SK-N-SH (cell line): ENCODE measurements at regions not wholly inside any gene's neighbourhood (a gene's known extent, or its start where the extent isn't known, plus 50 kb on each side); places are given as distances from the start of the nearest gene placed in this dataset.
A peak's percentile ranks its signal among the peaks of the same experiment; 100 is the strongest.

Experiments used
- CTCF ChIA-PET: fragments of 300-600, 350-600 bp; formaldehyde crosslinking; extraction: SDS; loops from one replicate; lab custom pipeline; 2021; lab: Yijun Ruan, JAX
- POLR2A ChIA-PET: fragments of 350-600 bp; sonication (Branson Sonifier 250); formaldehyde crosslinking; extraction: SDS; loops from one replicate; lab custom pipeline; 2020; ENCODE audit warnings: antibody characterized with exemption, inconsistent platforms; lab: Yijun Ruan, JAX
- DNase-seq: peaks from one replicate; pipeline ENCODE4 v3.0.0; 2012
- H2AFZ ChIP-seq: fragments of 200-600 bp; sonication (generic); 2 replicates; pipeline ENCODE4 v1.8.1; 2016; ENCODE audit warnings: antibody characterized with exemption, mild to moderate bottlenecking, low read depth
- H3F3A ChIP-seq: fragments of 200-600 bp; sonication (generic); replicated peaks from 2 replicates; pipeline ENCODE3; 2016; ENCODE audit warnings: antibody characterized with exemption, mild to moderate bottlenecking; ENCODE audit not compliant: insufficient read depth
- H3K27ac ChIP-seq, 2 experiments: fragments of 200-500 bp in 1 of 2; fragments of 200-600 bp in 1 of 2; sonication (Bioruptor generic) in 1 of 2; sonication (generic), shearing (Covaris generic) in 1 of 2; 2 replicates each; pipeline versions ENCODE4 v1.5.1 to v1.6.1; 2014 to 2016; ENCODE audit warnings: low read depth in 2 of 2, inconsistent platforms in 1 of 2, low read length in 1 of 2, mild to moderate bottlenecking in 1 of 2, mixed read lengths in 1 of 2
- H3K27me3 ChIP-seq: fragments of 200-600 bp; sonication (generic), shearing (Covaris generic); 2 replicates; pipeline ENCODE4 v1.6.1; 2016; ENCODE audit warnings: mixed run types; ENCODE audit not compliant: insufficient read depth
- H3K36me3 ChIP-seq, 2 experiments: fragments of 200-500 bp in 1 of 2; fragments of 200-600 bp in 1 of 2; sonication (Bioruptor generic) in 1 of 2; sonication (generic) in 1 of 2; replicated peaks in 1 of 2; 2 replicates each; pipeline versions ENCODE3 to v1.5.1; 2014 to 2016; ENCODE audit warnings: low read length in 1 of 2, mild to moderate bottlenecking in 1 of 2; ENCODE audit not compliant: insufficient read depth in 2 of 2, control insufficient read depth in 1 of 2
- H3K4me1 ChIP-seq, 2 experiments: fragments of 200-500 bp in 1 of 2; fragments of 200-600 bp in 1 of 2; sonication (Bioruptor generic) in 1 of 2; sonication (generic), shearing (Covaris generic) in 1 of 2; 2 replicates each; pipeline versions ENCODE4 v1.5.1 to v1.6.1; 2014 to 2016; ENCODE audit warnings: low read depth in 1 of 2, low read length in 1 of 2, mixed run types in 1 of 2; ENCODE audit not compliant: insufficient read depth in 2 of 2, control insufficient read depth in 1 of 2
- H3K4me2 ChIP-seq: fragments of 200-600 bp; sonication (generic), shearing (Covaris generic); 2 replicates; pipeline ENCODE4 v1.6.1; 2017; ENCODE audit warnings: mixed run types
- H3K4me3 ChIP-seq, 2 experiments: fragments of 200-500 bp in 1 of 2; fragments of 200-600 bp in 1 of 2; sonication (Bioruptor generic) in 1 of 2; sonication (generic), shearing (Covaris generic) in 1 of 2; 2 replicates each; pipeline versions ENCODE4 v1.5.1 to v1.8.1; 2014 to 2016; ENCODE audit warnings: low read depth in 2 of 2, inconsistent platforms in 1 of 2, low read length in 1 of 2, mild to moderate bottlenecking in 1 of 2, mixed read lengths in 1 of 2, moderate library complexity in 1 of 2
- H3K79me2 ChIP-seq: fragments of 200-600 bp; sonication (generic); 2 replicates; pipeline ENCODE4 v1.8.1; 2017; ENCODE audit warnings: mild to moderate bottlenecking; ENCODE audit not compliant: insufficient read depth
- H3K9ac ChIP-seq: fragments of 200-600 bp; sonication (generic); 2 replicates; pipeline ENCODE4 v1.6.1; 2017; ENCODE audit warnings: mixed run types
- H3K9me2 ChIP-seq: fragments of 200-600 bp; sonication (generic); 2 replicates; pipeline ENCODE4 v1.6.1; 2017; ENCODE audit warnings: mixed run types
- H3K9me3 ChIP-seq: fragments of 200-600 bp; sonication (generic); 2 replicates; pipeline ENCODE4 v1.6.1; 2017; ENCODE audit warnings: mixed run types, mild to moderate bottlenecking, moderate library complexity
- H4K20me1 ChIP-seq: fragments of 200-600 bp; sonication (generic); 2 replicates; pipeline ENCODE4 v1.6.1; 2017; ENCODE audit warnings: mild to moderate bottlenecking, mixed run types; ENCODE audit not compliant: insufficient read depth
- CHD2 ChIP-seq: fragments of 150-350 bp; IDR thresholded peaks from 2 replicates; pipeline ENCODE4 v1.6.1; 2018; ENCODE audit warnings: low read length; ENCODE audit not compliant: partially characterized antibody
- ELF1 ChIP-seq: IDR thresholded peaks from 2 replicates; pipeline ENCODE4 v1.4.0; 2012
- FOSL2 ChIP-seq: IDR thresholded peaks from 2 replicates; pipeline ENCODE4 v1.4.0; 2012; ENCODE audit warnings: low read depth, mild to moderate bottlenecking, moderate library complexity, borderline replicate concordance
- FOXJ3 ChIP-seq: sonication (generic); formaldehyde crosslinking; IDR thresholded peaks from 2 replicates; pipeline ENCODE4 v1.5.1; 2020; ENCODE audit warnings: mild to moderate bottlenecking, missing genetic modification reagents
- FOXM1 ChIP-seq: IDR thresholded peaks from 2 replicates; pipeline ENCODE4 v1.4.0; 2012; ENCODE audit warnings: low read depth, mild to moderate bottlenecking
- GATA2 ChIP-seq: sonication (generic); formaldehyde crosslinking; IDR thresholded peaks from 2 replicates; pipeline ENCODE4 v1.5.0; 2020; ENCODE audit warnings: mild to moderate bottlenecking, missing genetic modification reagents
- JUND ChIP-seq: IDR thresholded peaks from 2 replicates; pipeline ENCODE4 v1.4.0; 2012
- MAX ChIP-seq: IDR thresholded peaks from 2 replicates; pipeline ENCODE4 v1.4.0; 2012; ENCODE audit warnings: low read depth
- NRF1 ChIP-seq: IDR thresholded peaks from 2 replicates; pipeline ENCODE4 v1.6.1; 2012; ENCODE audit warnings: low read depth, mild to moderate bottlenecking, low read length
- PBX3 ChIP-seq: IDR thresholded peaks from 2 replicates; pipeline ENCODE4; 2012
- RAD21 ChIP-seq: IDR thresholded peaks from 2 replicates; pipeline ENCODE4 v1.6.1; 2012; ENCODE audit warnings: mild to moderate bottlenecking, low read length
- REST ChIP-seq: IDR thresholded peaks from 2 replicates; pipeline ENCODE4 v1.6.1; 2012; ENCODE audit warnings: mild to moderate bottlenecking, low read depth, low read length, moderate library complexity
- SIN3A ChIP-seq: IDR thresholded peaks from 2 replicates; pipeline ENCODE4 v1.6.1; 2012; ENCODE audit warnings: low read depth, mild to moderate bottlenecking, low read length, moderate library complexity, borderline replicate concordance
- TAF1 ChIP-seq: IDR thresholded peaks from 2 replicates; pipeline ENCODE4 v1.6.1; 2012; ENCODE audit warnings: low read depth, mild to moderate bottlenecking, low read length, moderate library complexity, borderline replicate concordance
- TCF12 ChIP-seq: IDR thresholded peaks from 2 replicates; pipeline ENCODE4 v1.4.0; 2012
- TEAD4 ChIP-seq: IDR thresholded peaks from 2 replicates; pipeline ENCODE4 v1.4.0; 2012; ENCODE audit warnings: mild to moderate bottlenecking, borderline replicate concordance; ENCODE audit not compliant: insufficient read depth
- USF2 ChIP-seq: fragments of 150-350 bp; IDR thresholded peaks from 2 replicates; pipeline ENCODE4 v1.6.1; 2017; ENCODE audit warnings: antibody characterized with exemption, low read length, low read depth, borderline replicate concordance
- WGBS: methylation state at CpG from one replicate; pipeline ENCODE4 v1.1.6; 2017; ENCODE audit warnings: low lambda C conversion rate; 5-methylcytosine and 5-hydroxymethylcytosine counted together

GRCh38 chr6:77403424-77403823 lies 59.9 kb downstream of the HTR1B start:
- CTCF ChIA-PET = interaction anchor here (0.7 kb wide), 1 partner anchor 21 kb away, joined by 3 read pairs; no protein-coding TSS in a partner anchor
- no peaks in the 10 kb centered on the region for H3K9me3 ChIP-seq
- H3K79me2 ChIP-seq = no peaks in the 10 kb centered on the region
- TF ChIP-seq PBX3 = peak; percentile 83
- TF ChIP-seq JUND = 0 out of 2 replicates have a peak, but pooled peaks have one; percentile 25
- peak; percentile 79 for TF ChIP-seq TCF12
- no peak for TF ChIP-seq FOXJ3 (CRISPR knock-in tag)
- peak; percentile 36; the same call in 1 of the 2 replicates for TF ChIP-seq FOSL2
- H3F3A ChIP-seq = peaks cover 3% of the 10 kb centered on the region
- no peaks in the 10 kb centered on the region for H4K20me1 ChIP-seq
- H3K9me2 ChIP-seq = no peaks in the 10 kb centered on the region
- peak overlapping the region in 1 of 2 experiments; percentile 60; a peak in 3 of 4 replicates for H3K27ac ChIP-seq
- H3K4me1 ChIP-seq = no peaks in the 10 kb centered on the region
- peak overlapping the region; percentile 29; the same call in 1 of the 2 replicates for H2AFZ ChIP-seq
- no peaks in the 10 kb centered on the region for H3K36me3 ChIP-seq
- H3K27me3 ChIP-seq = no peaks in the 10 kb centered on the region
- no peak for DNase-seq
- H3K9ac ChIP-seq = no peak overlapping the region
- POLR2A ChIA-PET = no interaction called here
- H3K4me2 ChIP-seq = no peak overlapping the region
- no peak overlapping the region for H3K4me3 ChIP-seq

- H3K36me3 ChIP-seq = no peaks in the 10 kb centered on the region
- TF ChIP-seq SIN3A (no peak), TEAD4 (no peak), JUND (no peak), ELF1 (no peak), GATA2 (no peak), TAF1 (no peak), CHD2 (no peak), RAD21 (no peak), FOXJ3 (CRISPR knock-in tag) (no peak), NRF1 (no peak), MAX (no peak), REST (no peak), USF2 (no peak), FOXM1 (no peak)
- H3K4me1 ChIP-seq = no peaks in the 10 kb centered on the region; a peak in 1 of 4 replicates
- CTCF ChIA-PET = interaction anchor here (0.9 to 1.3 kb wide), 3 partner anchors 11 to 56 kb away, joined by 3 to 5 read pairs (median 3); no protein-coding TSS in a partner anchor
- no peak overlapping the region for H3K27ac ChIP-seq
- no peaks in the 10 kb centered on the region for H3K9me3 ChIP-seq
- DNase-seq = no peak
- H2AFZ ChIP-seq = no peak overlapping the region
- no peak overlapping the region for H3K9ac ChIP-seq
- H4K20me1 ChIP-seq = no peaks in the 10 kb centered on the region
- no peak overlapping the region for H3K4me2 ChIP-seq
- no peaks in the 10 kb centered on the region for H3K9me2 ChIP-seq
- 19% methylated on average over 2 of the region's 2 CpGs for WGBS
- H3K4me3 ChIP-seq = no peak overlapping the region
- no peaks in the 10 kb centered on the region for H3K79me2 ChIP-seq
- POLR2A ChIA-PET = no interaction called here
- H3F3A ChIP-seq = peaks cover 5% of the 10 kb centered on the region
- H3K27me3 ChIP-seq = no peaks in the 10 kb centered on the region
These were observed 62.1 kb downstream of the HTR1B start for GRCh38 chr6:77401231-77401630.
